ENCODE measurements at regions not wholly inside any gene's neighbourhood (a gene's known extent, or its start where the extent isn't known, plus 50 kb on each side); places are given as distances from the start of the nearest gene placed in this dataset.

GRCh38 chr5:133756756-133757155 is 144.4 kb upstream of the FSTL4 start:
- Mint-ChIP-seq H3K9me3 (no peaks in the 10 kb centered on the region), H3K4me3 (ENCODE audit: low read depth) (no peak overlapping the region), H3K27me3 (ENCODE audit: low read depth) (peaks cover 18% of the 10 kb centered on the region), H3K27ac (no peak overlapping the region), H3K4me1 (ENCODE audit: low read depth) (peaks cover 6% of the 10 kb centered on the region), H3K36me3 (ENCODE audit: low read depth) (no peaks in the 10 kb centered on the region)
- no peak for DNase-seq (ENCODE audit: low spot score)
- intact Hi-C loops (cut with micrococcal nuclease): no loop called here

- H3K27me3 Mint-ChIP-seq (ENCODE audit: low read depth): peaks cover 18% of the 10 kb centered on the region
- no peak overlapping the region for H3K4me3 Mint-ChIP-seq (ENCODE audit: low read depth)
Measured at GRCh38 chr5:133756036-133756435, 143.7 kb upstream of the FSTL4 start.

GRCh38 chr5:133754575-133755169 is 142.3 kb upstream of the FSTL4 start:
- no peaks in the 10 kb centered on the region for H3K9me3 Mint-ChIP-seq
- DNase-seq (ENCODE audit: low spot score): no peak
- H3K27ac Mint-ChIP-seq: no peak overlapping the region
- no peaks in the 10 kb centered on the region for H3K36me3 Mint-ChIP-seq (ENCODE audit: low read depth)
- H3K4me3 Mint-ChIP-seq (ENCODE audit: low read depth): no peak overlapping the region
- intact Hi-C loops (cut with micrococcal nuclease): loop anchor here (1.0 to 2.0 kb wide), 2 partner anchors 115 to 190 kb away; no protein-coding TSS in a partner anchor
- H3K4me1 Mint-ChIP-seq (ENCODE audit: low read depth): peaks cover 6% of the 10 kb centered on the region
- H3K27me3 Mint-ChIP-seq (ENCODE audit: low read depth): peaks cover 18% of the 10 kb centered on the region

More at GRCh38 chr5:133756036-133756435, 143.7 kb upstream of the FSTL4 start:
- H3K4me1 Mint-ChIP-seq (ENCODE audit: low read depth): peaks cover 6% of the 10 kb centered on the region
- H3K27ac Mint-ChIP-seq: no peak overlapping the region
- no peak for DNase-seq (ENCODE audit: low spot score)
- intact Hi-C loops (cut with micrococcal nuclease): no loop called here
- no peaks in the 10 kb centered on the region for H3K36me3 Mint-ChIP-seq (ENCODE audit: low read depth)
- H3K9me3 Mint-ChIP-seq: no peaks in the 10 kb centered on the region

- no peak for DNase-seq (ENCODE audit: low spot score)
- no peak overlapping the region for H3K27ac Mint-ChIP-seq
- intact Hi-C loops (cut with micrococcal nuclease): loop anchor here (1.0 to 2.0 kb wide), 2 partner anchors 115 to 191 kb away; no protein-coding TSS in a partner anchor
- H3K9me3 Mint-ChIP-seq: no peaks in the 10 kb centered on the region
- no peak overlapping the region for H3K4me3 Mint-ChIP-seq (ENCODE audit: low read depth)
- peaks cover 4% of the 10 kb centered on the region for H3K4me1 Mint-ChIP-seq (ENCODE audit: low read depth)
- H3K27me3 Mint-ChIP-seq (ENCODE audit: low read depth): peaks cover 18% of the 10 kb centered on the region
- H3K36me3 Mint-ChIP-seq (ENCODE audit: low read depth): no peaks in the 10 kb centered on the region
Measured at GRCh38 chr5:133753856-133754255, 141.5 kb upstream of the FSTL4 start.

GRCh38 chr5:133751846-133752245 is 139.5 kb upstream of the FSTL4 start:
- no peak for DNase-seq (ENCODE audit: low spot score)
- intact Hi-C loops (cut with micrococcal nuclease): no loop called here
- no peaks in the 10 kb centered on the region for H3K9me3 Mint-ChIP-seq

GRCh38 chr5:133751421-133751820 is 139.1 kb upstream of the FSTL4 start:
- H3K4me1 Mint-ChIP-seq (ENCODE audit: low read depth): no peaks in the 10 kb centered on the region
- peaks cover 12% of the 10 kb centered on the region for H3K27me3 Mint-ChIP-seq (ENCODE audit: low read depth)
- no peak for DNase-seq (ENCODE audit: low spot score)
- no peak overlapping the region for H3K4me3 Mint-ChIP-seq (ENCODE audit: low read depth)
- intact Hi-C loops (cut with micrococcal nuclease): no loop called here
- no peak overlapping the region for H3K27ac Mint-ChIP-seq
- H3K9me3 Mint-ChIP-seq: no peaks in the 10 kb centered on the region
- H3K36me3 Mint-ChIP-seq (ENCODE audit: low read depth): no peaks in the 10 kb centered on the region

More at GRCh38 chr5:133751846-133752245, 139.5 kb upstream of the FSTL4 start:
- Mint-ChIP-seq H3K4me3 (ENCODE audit: low read depth) (no peak overlapping the region), H3K27me3 (ENCODE audit: low read depth) (peaks cover 16% of the 10 kb centered on the region), H3K4me1 (ENCODE audit: low read depth) (no peaks in the 10 kb centered on the region), H3K36me3 (ENCODE audit: low read depth) (no peaks in the 10 kb centered on the region), H3K27ac (no peak overlapping the region)

- no peaks in the 10 kb centered on the region for H3K9me3 Mint-ChIP-seq
- H3K27ac Mint-ChIP-seq: no peak overlapping the region
- intact Hi-C loops (cut with micrococcal nuclease): no loop called here
- no peaks in the 10 kb centered on the region for H3K4me1 Mint-ChIP-seq (ENCODE audit: low read depth)
- no peak for DNase-seq (ENCODE audit: low spot score)
- no peaks in the 10 kb centered on the region for H3K36me3 Mint-ChIP-seq (ENCODE audit: low read depth)
- no peak overlapping the region for H3K4me3 Mint-ChIP-seq (ENCODE audit: low read depth)
- peaks cover 8% of the 10 kb centered on the region for H3K27me3 Mint-ChIP-seq (ENCODE audit: low read depth)
Measured at GRCh38 chr5:133750856-133751255, 138.5 kb upstream of the FSTL4 start.

GRCh38 chr5:133750356-133750755 is 138.0 kb upstream of the FSTL4 start:
- H3K36me3 Mint-ChIP-seq (ENCODE audit: low read depth): no peaks in the 10 kb centered on the region
- no peak for DNase-seq (ENCODE audit: low spot score)
- H3K4me3 Mint-ChIP-seq (ENCODE audit: low read depth): no peak overlapping the region
- peaks cover 3% of the 10 kb centered on the region for H3K27me3 Mint-ChIP-seq (ENCODE audit: low read depth)
- intact Hi-C loops (cut with micrococcal nuclease): no loop called here
- H3K9me3 Mint-ChIP-seq: no peaks in the 10 kb centered on the region
- no peak overlapping the region for H3K27ac Mint-ChIP-seq
- no peaks in the 10 kb centered on the region for H3K4me1 Mint-ChIP-seq (ENCODE audit: low read depth)

- Mint-ChIP-seq H3K27ac (no peak overlapping the region), H3K36me3 (ENCODE audit: low read depth) (no peaks in the 10 kb centered on the region), H3K27me3 (ENCODE audit: low read depth) (no peaks in the 10 kb centered on the region), H3K4me1 (ENCODE audit: low read depth) (no peaks in the 10 kb centered on the region), H3K9me3 (no peaks in the 10 kb centered on the region), H3K4me3 (ENCODE audit: low read depth) (no peak overlapping the region)
- intact Hi-C loops (cut with micrococcal nuclease): no loop called here
- DNase-seq (ENCODE audit: low spot score): no peak
Measured at GRCh38 chr5:133749331-133749985, 137.1 kb upstream of the FSTL4 start.

- H3K9me3 Mint-ChIP-seq: no peaks in the 10 kb centered on the region
- intact Hi-C loops (cut with micrococcal nuclease): no loop called here
Measured at GRCh38 chr5:133746834-133747233, 134.5 kb upstream of the FSTL4 start.

GRCh38 chr5:133744960-133745308 is 132.6 kb upstream of the FSTL4 start:
- Mint-ChIP-seq H3K27me3 (ENCODE audit: low read depth) (peaks cover 3% of the 10 kb centered on the region), H3K4me3 (ENCODE audit: low read depth) (no peak overlapping the region), H3K4me1 (ENCODE audit: low read depth) (no peaks in the 10 kb centered on the region), H3K9me3 (no peaks in the 10 kb centered on the region), H3K36me3 (ENCODE audit: low read depth) (no peaks in the 10 kb centered on the region), H3K27ac (no peak overlapping the region)
- DNase-seq (ENCODE audit: low spot score): no peak
- intact Hi-C loops (cut with micrococcal nuclease): no loop called here

More at GRCh38 chr5:133746834-133747233, 134.5 kb upstream of the FSTL4 start:
- no peak for DNase-seq (ENCODE audit: low spot score)
- H3K4me3 Mint-ChIP-seq (ENCODE audit: low read depth): no peak overlapping the region
- H3K36me3 Mint-ChIP-seq (ENCODE audit: low read depth): no peaks in the 10 kb centered on the region
- H3K27ac Mint-ChIP-seq: no peak overlapping the region
- no peaks in the 10 kb centered on the region for H3K4me1 Mint-ChIP-seq (ENCODE audit: low read depth)
- H3K27me3 Mint-ChIP-seq (ENCODE audit: low read depth): peaks cover 3% of the 10 kb centered on the region

- H3K4me3 Mint-ChIP-seq (ENCODE audit: low read depth): no peak overlapping the region
- intact Hi-C loops (cut with micrococcal nuclease): no loop called here
- H3K4me1 Mint-ChIP-seq (ENCODE audit: low read depth): no peaks in the 10 kb centered on the region
- H3K36me3 Mint-ChIP-seq (ENCODE audit: low read depth): no peaks in the 10 kb centered on the region
- H3K9me3 Mint-ChIP-seq: no peaks in the 10 kb centered on the region
- DNase-seq (ENCODE audit: low spot score): no peak
- no peak overlapping the region for H3K27ac Mint-ChIP-seq
- peaks cover 3% of the 10 kb centered on the region for H3K27me3 Mint-ChIP-seq (ENCODE audit: low read depth)
Measured at GRCh38 chr5:133744051-133744959, 132.0 kb upstream of the FSTL4 start.
